T-helper 1 cell treated with Interleukin-12 subunit alpha and Interleukin-12 subunit beta and Interleukin-4 antibody, amounts not matched to agents 30 ng/mL and 1 ng/mL, for 36 hours (primary cell): ENCODE measurements at regions not wholly inside any gene's neighbourhood (a gene's known extent, or its start where the extent isn't known, plus 50 kb on each side); places are given as distances from the start of the nearest gene placed in this dataset.

Experiments used
- intact Hi-C: fragments of 100-400 bp; cut with micrococcal nuclease; formaldehyde crosslinking; loops from one replicate; pipeline ENCODE4 v1.15.1; 2024

DNA sequence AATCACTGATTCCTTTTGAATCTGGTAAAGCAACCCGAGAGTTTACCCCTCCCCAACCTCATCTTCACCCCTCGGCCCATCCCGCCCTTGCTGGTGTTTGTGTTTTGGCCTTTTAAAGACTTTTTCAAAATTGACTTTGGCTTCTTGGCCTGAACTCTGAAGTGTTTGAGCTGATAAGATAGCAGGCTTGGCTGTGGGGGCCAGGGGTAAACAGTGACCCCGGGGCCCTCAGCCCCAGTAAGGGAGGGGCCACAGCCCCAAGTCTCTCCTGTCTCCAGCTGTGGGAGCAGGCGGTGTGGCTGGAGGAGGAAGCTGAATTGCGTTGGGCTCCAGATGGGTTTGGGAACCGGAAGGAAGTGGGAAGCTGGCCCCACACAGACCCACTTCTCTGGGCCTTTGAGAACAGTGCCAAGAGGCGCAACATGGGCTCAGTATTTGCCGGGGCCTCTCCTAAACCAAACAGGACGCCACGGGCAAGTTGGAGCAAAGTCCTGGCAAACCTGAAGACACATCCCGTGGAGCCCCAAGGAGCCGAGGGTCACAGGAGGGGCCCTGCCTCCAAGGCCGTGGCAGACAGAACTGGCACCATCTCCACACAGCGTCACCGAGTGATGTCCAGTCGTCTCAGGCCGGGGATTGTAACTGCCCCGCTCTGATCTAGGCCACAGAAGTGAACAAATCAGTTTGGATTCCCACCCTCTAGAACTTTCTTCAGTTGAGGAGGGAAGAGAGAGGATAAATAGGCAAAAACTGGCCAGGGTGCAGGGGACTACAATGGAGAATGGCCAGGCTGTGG, 54.3 kb upstream of the PTPN1 start:
- intact Hi-C loops, result no loop called here

- intact Hi-C loops, result no loop called here
Measured at GRCh38 chr20:50456452-50457324, 53.5 kb upstream of the PTPN1 start.

DNA sequence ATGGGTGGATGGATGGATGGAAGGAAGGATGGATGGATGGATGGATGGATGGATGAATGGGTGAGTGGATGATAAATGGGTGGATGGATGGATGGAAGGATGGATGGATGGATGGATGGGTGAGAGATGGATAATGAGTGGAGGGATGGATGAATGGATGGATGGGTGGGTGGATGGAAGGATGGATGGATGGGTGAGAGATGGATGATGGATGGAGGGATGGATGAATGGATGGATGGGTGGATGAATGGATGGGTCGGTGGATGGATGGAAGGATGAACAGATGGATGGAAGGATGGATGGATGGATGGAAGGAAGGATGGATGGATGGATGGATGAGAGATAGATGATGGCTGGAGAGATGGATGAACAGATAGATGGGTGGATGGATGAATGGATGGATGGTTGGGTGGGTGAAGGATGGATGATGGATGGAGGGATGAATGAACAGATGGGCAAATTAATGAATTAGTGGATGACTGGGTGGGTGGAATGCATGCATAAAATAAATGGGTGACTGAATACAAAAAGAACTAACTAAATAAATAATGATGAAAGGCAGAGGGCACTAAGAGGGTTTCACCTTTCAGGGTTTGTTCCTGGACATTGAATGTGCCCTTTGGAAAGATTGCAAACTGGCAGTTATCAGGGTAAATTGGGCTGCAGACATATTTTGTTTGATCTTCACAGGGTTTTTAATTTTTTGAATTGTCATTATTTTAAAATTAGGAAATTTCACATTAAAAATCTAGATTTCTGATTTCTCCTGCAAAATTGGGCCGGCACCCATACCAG, 50.9 kb upstream of the PTPN1 start:
- intact Hi-C loops, result no loop called here

DNA sequence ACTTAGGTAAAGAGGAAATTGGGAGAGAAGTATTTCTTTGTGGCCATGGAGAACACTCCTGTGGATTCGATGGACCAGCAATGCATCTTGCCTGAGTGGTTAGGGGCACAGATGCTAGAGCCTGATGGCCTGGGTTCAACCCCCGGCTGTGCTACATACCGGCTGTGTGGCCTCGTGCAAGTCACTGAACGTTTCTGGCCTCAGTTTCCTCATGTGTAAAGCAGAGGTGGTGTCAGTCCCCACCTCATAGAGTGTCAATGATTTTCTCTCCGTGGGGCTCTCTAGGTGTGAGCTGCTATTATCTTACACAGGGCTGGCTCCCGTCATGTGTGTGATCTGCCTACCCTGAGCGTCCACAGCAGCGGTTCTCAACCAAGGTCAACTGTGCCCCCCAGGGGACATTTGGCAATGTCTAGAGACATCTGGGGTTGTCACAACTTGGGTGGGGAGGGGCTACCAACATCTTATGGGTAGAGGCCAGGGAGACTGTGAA, 50.0 kb upstream of the PTPN1 start:
- intact Hi-C loops, result loop anchor here (1.0 to 5.0 kb wide), 6 partner anchors 73 to 478 kb away; partner anchors contain the start of genes CEBPB, SNAI1 and UBE2V1
